Karpas-422 (cell line): ENCODE measurements at regions not wholly inside any gene's neighbourhood (a gene's known extent, or its start where the extent isn't known, plus 50 kb on each side); places are given as distances from the start of the nearest gene placed in this dataset.

Source experiments
- DNase-seq: peaks from one replicate; pipeline ENCODE4 v3.0.0-alpha.2; 2015
- H2AFZ ChIP-seq: fragments of 200-600 bp; sonication (generic); 2 replicates; pipeline ENCODE4 v1.6.1; 2014; ENCODE audit warnings: antibody characterized with exemption, low read length, mixed read lengths
- H3K27ac ChIP-seq: fragments of 200-600 bp; sonication (generic); 2 replicates; pipeline ENCODE4 v1.5.1; 2014; ENCODE audit warnings: mild to moderate bottlenecking, low read length, moderate library complexity
- H3K27me3 ChIP-seq: fragments of 200-600 bp; sonication (generic); 2 replicates; pipeline ENCODE4 v1.6.1; 2014; ENCODE audit warnings: low read length, mixed read lengths
- H3K36me3 ChIP-seq: fragments of 200-600 bp; sonication (generic); 2 replicates; pipeline ENCODE4 v1.6.1; 2014; ENCODE audit warnings: low read length, mixed read lengths; ENCODE audit not compliant: insufficient read depth
- H3K4me1 ChIP-seq: fragments of 200-600 bp; sonication (generic); 2 replicates; pipeline ENCODE4 v1.6.1; 2014; ENCODE audit warnings: mild to moderate bottlenecking, low read length, mixed read lengths
- H3K4me2 ChIP-seq: fragments of 200-600 bp; sonication (generic); 2 replicates; pipeline ENCODE4 v1.6.1; 2014; ENCODE audit warnings: low read length, low read depth, mild to moderate bottlenecking; ENCODE audit not compliant: poor library complexity, severe bottlenecking
- H3K4me3 ChIP-seq: fragments of 200-600 bp; sonication (generic); 2 replicates; pipeline ENCODE4 v1.5.1; 2014; ENCODE audit warnings: mild to moderate bottlenecking, antibody characterized with exemption, low read length, mixed read lengths
- H3K79me2 ChIP-seq: fragments of 200-600 bp; sonication (generic); 2 replicates; pipeline ENCODE4 v1.6.1; 2014; ENCODE audit warnings: mild to moderate bottlenecking, low read length, mixed read lengths
- H3K9ac ChIP-seq: fragments of 200-600 bp; sonication (generic); 2 replicates; pipeline ENCODE4 v1.6.0; 2014; ENCODE audit warnings: low read length
- H3K9me2 ChIP-seq: fragments of 200-600 bp; sonication (generic), shearing (Covaris generic); replicated peaks from 2 replicates; pipeline ENCODE4 v1.6.0; 2014; ENCODE audit warnings: mild to moderate bottlenecking, low read length, moderate library complexity; ENCODE audit not compliant: insufficient read depth
- H3K9me3 ChIP-seq: fragments of 300-700, 200-600 bp; sonication (generic); 2 replicates; pipeline ENCODE4 v1.6.1; 2014; ENCODE audit warnings: low read length, mixed read lengths
- H4K20me1 ChIP-seq: fragments of 200-600 bp; sonication (generic); 2 replicates; pipeline ENCODE4 v1.6.1; 2014; ENCODE audit warnings: mild to moderate bottlenecking, antibody characterized with exemption, low read length, low read depth; ENCODE audit not compliant: insufficient read depth

- DNase-seq = no peak
- Histone ChIP-seq H4K20me1 (no peaks in the 10 kb centered on the region), H2AFZ (no peak overlapping the region), H3K27ac (no peak overlapping the region), H3K36me3 (no peaks in the 10 kb centered on the region), H3K79me2 (no peaks in the 10 kb centered on the region), H3K9me2 (no peaks in the 10 kb centered on the region), H3K4me3 (no peak overlapping the region), H3K4me2 (no peak overlapping the region), H3K27me3 (no peaks in the 10 kb centered on the region), H3K4me1 (no peaks in the 10 kb centered on the region), H3K9ac (no peak overlapping the region), H3K9me3 (no peaks in the 10 kb centered on the region)
Observed at GRCh38 chr15:58344213-58345070, 87.3 kb upstream of the LIPC start.

DNA sequence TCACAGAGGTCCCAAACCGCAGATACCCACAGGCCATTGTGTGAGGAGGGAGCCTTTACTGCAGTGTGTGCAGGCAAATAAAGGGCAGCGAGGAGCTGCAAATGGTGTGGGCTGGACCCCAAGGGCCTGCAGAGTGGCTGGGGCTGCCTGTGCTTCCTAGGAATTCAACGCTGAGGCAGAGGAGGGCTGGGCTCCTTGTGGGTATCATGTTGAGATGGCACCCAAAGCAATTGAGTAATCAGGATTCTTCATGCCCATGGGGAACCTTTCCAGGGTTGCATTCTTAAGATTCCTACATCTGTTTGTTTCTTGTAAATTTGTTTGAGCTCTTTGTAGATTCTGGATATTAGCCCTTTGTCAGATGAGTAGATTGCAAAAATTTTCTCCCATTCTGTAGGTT, 85.4 kb upstream of the LIPC start:
- Histone ChIP-seq H2AFZ (no peak overlapping the region), H4K20me1 (no peaks in the 10 kb centered on the region), H3K4me1 (no peaks in the 10 kb centered on the region), H3K27ac (no peak overlapping the region), H3K36me3 (no peaks in the 10 kb centered on the region), H3K79me2 (no peaks in the 10 kb centered on the region), H3K27me3 (no peaks in the 10 kb centered on the region), H3K9me3 (no peaks in the 10 kb centered on the region), H3K4me3 (no peak overlapping the region), H3K9me2 (no peaks in the 10 kb centered on the region), H3K4me2 (no peak overlapping the region), H3K9ac (no peak overlapping the region)
- DNase-seq = no peak

DNA sequence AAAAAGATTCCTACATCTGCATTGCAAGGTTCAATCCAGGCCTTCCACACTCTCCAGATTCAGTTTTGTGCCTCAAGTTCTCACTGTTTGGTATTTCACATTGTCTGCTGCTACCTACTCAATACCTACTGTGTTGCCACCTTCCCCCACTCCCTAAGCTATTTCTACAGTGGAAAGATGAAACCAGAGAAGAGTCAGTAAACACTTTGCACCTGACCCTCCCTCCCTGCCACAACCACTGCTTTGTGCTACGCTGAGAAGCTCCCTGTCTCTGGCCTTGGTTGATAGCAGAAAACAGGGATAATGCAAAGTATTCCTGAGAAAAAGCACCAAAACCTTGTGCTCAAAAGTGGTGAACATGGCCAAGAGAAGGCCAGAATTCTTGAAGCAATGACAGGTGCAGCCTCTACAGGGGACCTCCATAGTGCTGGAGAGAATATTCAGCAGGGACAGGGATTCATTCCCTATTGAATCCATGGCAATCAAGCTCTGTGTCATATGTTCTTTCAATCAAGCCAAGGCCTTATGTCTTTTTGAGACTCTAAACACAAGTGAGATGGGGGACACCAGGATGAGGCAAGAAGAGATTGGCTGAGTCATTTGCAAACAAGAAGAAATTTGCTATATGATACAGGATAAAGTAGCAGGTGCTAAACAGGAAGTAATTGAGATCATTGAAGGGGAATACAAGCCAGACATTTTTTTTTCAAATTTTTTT, 83.5 kb upstream of the LIPC start:
- Histone ChIP-seq H2AFZ (no peak overlapping the region), H3K27me3 (no peaks in the 10 kb centered on the region)

DNA sequence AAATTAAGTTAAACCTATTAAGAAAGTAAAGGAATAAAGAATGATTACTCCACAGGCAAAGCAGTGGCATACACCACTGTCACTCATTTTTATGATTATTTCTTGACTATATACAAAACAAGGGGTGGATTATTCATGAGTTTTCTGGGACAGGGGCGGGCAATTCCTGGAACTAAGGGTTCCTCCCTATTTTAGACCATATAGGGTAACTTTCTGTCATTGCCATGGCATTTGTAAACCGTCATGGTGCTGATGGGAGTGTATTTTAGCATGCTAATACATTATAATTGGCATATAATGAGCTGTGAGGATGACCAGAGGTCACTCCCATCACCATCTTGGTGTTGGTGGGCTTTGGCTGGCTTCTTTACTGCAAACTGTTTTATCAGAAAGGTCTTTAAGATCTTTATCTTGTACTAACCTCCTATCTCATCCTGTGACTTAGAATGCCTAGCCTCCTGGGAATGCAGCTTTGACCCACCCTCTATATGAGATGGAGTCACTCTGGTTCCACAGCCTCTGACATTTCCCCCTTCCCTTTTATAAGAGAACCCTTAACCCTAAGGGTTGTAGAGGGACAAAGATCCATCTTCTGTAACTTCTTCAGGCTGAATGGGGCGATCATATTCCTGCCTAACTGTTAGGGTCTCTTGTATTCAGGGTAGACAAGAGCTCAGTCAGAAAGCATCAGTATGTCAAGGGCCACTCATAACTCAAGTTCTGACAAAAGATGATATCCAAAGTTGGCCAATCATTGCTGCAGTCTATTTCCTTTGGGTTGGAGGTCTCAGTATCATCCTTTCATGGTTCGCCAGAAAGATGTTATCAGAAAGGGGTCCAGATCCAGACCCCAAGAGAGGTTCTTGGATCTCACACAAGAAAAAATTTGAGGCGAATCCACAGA, 79.5 kb upstream of the LIPC start:
- Histone ChIP-seq H3K4me3 (no peak overlapping the region), H3K27ac (no peak overlapping the region), H4K20me1 (no peaks in the 10 kb centered on the region), H3K79me2 (no peaks in the 10 kb centered on the region), H3K9me2 (no peaks in the 10 kb centered on the region), H3K36me3 (no peaks in the 10 kb centered on the region), H3K9me3 (no peaks in the 10 kb centered on the region), H3K4me1 (peaks cover 23% of the 10 kb centered on the region), H3K9ac (no peak overlapping the region), H3K27me3 (no peaks in the 10 kb centered on the region), H3K4me2 (no peak overlapping the region), H2AFZ (no peak overlapping the region)
- no peak for DNase-seq

More for the DNA sequence above, 83.5 kb upstream of the LIPC start:
- peaks cover 9% of the 10 kb centered on the region for H3K4me1 ChIP-seq
- DNase-seq = no peak
- H3K79me2 ChIP-seq = no peaks in the 10 kb centered on the region
- no peaks in the 10 kb centered on the region for H3K9me2 ChIP-seq
- H3K9me3 ChIP-seq = no peaks in the 10 kb centered on the region
- H3K27ac ChIP-seq = no peak overlapping the region
- no peaks in the 10 kb centered on the region for H3K36me3 ChIP-seq
- H4K20me1 ChIP-seq = no peaks in the 10 kb centered on the region
- H3K4me3 ChIP-seq = no peak overlapping the region
- H3K4me2 ChIP-seq = no peak overlapping the region
- no peak overlapping the region for H3K9ac ChIP-seq

GRCh38 chr15:58355382-58355971, 76.3 kb upstream of the LIPC start:
- Histone ChIP-seq H4K20me1 (no peaks in the 10 kb centered on the region), H2AFZ (no peak overlapping the region), H3K4me2 (no peak overlapping the region), H3K4me1 (peaks cover 23% of the 10 kb centered on the region), H3K9ac (no peak overlapping the region), H3K9me2 (no peaks in the 10 kb centered on the region), H3K9me3 (no peaks in the 10 kb centered on the region), H3K27me3 (no peaks in the 10 kb centered on the region), H3K4me3 (no peak overlapping the region), H3K79me2 (no peaks in the 10 kb centered on the region), H3K36me3 (no peaks in the 10 kb centered on the region), H3K27ac (no peak overlapping the region)
- no peak for DNase-seq

DNA sequence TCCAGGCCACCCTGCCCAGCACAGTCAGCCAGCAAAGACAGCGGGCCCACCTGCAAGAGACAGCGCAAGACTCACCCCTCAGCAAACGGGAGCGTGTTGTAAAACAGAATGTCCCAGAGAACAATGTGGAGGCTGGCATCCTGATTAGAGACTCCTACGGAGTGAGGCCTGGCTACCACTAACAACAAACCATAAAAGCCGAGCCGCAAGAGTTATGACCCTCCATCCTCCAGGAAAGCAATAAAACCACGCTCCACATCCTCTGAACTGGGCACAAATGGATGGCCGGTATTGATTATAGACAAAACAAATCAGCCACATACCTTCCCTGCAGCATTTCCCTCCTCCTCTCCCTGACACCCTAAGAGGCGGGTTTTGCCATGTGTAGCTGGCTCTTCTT, 75.8 kb upstream of the LIPC start:
- no peaks in the 10 kb centered on the region for H4K20me1 ChIP-seq
- H3K9ac ChIP-seq = no peak overlapping the region
- no peak overlapping the region for H3K4me3 ChIP-seq
- H3K4me2 ChIP-seq = no peak overlapping the region
- no peaks in the 10 kb centered on the region for H3K79me2 ChIP-seq
- no peaks in the 10 kb centered on the region for H3K9me3 ChIP-seq
- H3K4me1 ChIP-seq = peaks cover 23% of the 10 kb centered on the region
- DNase-seq = no peak
- H2AFZ ChIP-seq = no peak overlapping the region
- no peaks in the 10 kb centered on the region for H3K9me2 ChIP-seq
- H3K27me3 ChIP-seq = no peaks in the 10 kb centered on the region
- no peaks in the 10 kb centered on the region for H3K36me3 ChIP-seq
- no peak overlapping the region for H3K27ac ChIP-seq

GRCh38 chr15:58357529-58358476, 74.0 kb upstream of the LIPC start:
- H3K27ac ChIP-seq = no peak overlapping the region
- no peak for DNase-seq
- no peaks in the 10 kb centered on the region for H3K9me3 ChIP-seq
- no peaks in the 10 kb centered on the region for H3K36me3 ChIP-seq
- H3K9me2 ChIP-seq = no peaks in the 10 kb centered on the region
- H3K4me1 ChIP-seq = peaks cover 19% of the 10 kb centered on the region
- H3K79me2 ChIP-seq = no peaks in the 10 kb centered on the region
- H3K4me3 ChIP-seq = no peak overlapping the region
- H4K20me1 ChIP-seq = no peaks in the 10 kb centered on the region
- no peak overlapping the region for H3K4me2 ChIP-seq
- no peak overlapping the region for H3K9ac ChIP-seq
- no peak overlapping the region for H2AFZ ChIP-seq
- H3K27me3 ChIP-seq = no peaks in the 10 kb centered on the region
